ENCODE measurements at regions not wholly inside any gene's neighbourhood (a gene's known extent, or its start where the extent isn't known, plus 50 kb on each side); places are given as distances from the start of the nearest gene placed in this dataset.

GRCh38 chr11:105201166-105201565 lies 61.6 kb upstream of the CARD18 start:
- H3K4me3 ChIP-seq (ENCODE audit: low read depth, poor library complexity, severe bottlenecking) = no peak overlapping the region
- no peak for DNase-seq (ENCODE audit: low spot score in 2 of 2)
- 58 to 73% methylated on average over 5 of the region's 5 CpGs for WGBS, 2 donors
- intact Hi-C loops (cut with DNase I; ENCODE audit: low total_unique reads) = no loop called here
- TF ChIP-seq CTCF (IDR thresholded peaks at IDR 0.05) = no peak
- TF ChIP-seq POLR2A (IDR thresholded peaks at IDR 0.05) = no peak

GRCh38 chr11:105197071-105197815 lies 57.7 kb upstream of the CARD18 start:
- TF ChIP-seq CTCF (IDR thresholded peaks at IDR 0.05) (no peak), POLR2A (IDR thresholded peaks at IDR 0.05) (no peak)
- intact Hi-C loops (cut with DNase I; ENCODE audit: low total_unique reads) = no loop called here
- DNase-seq (ENCODE audit: low spot score in 2 of 2) = no peak
- WGBS, 2 donors = 82 to 84% methylated on average over 6 of the region's 6 CpGs
- no peak overlapping the region for H3K4me3 ChIP-seq (ENCODE audit: low read depth, poor library complexity, severe bottlenecking)

GRCh38 chr11:105193260-105193659 lies 53.7 kb upstream of the CARD18 start:
- no peak for DNase-seq (ENCODE audit: low spot score in 2 of 2)
- H3K4me3 ChIP-seq (ENCODE audit: low read depth, poor library complexity, severe bottlenecking) = no peak overlapping the region
- intact Hi-C loops (cut with DNase I; ENCODE audit: low total_unique reads) = no loop called here
- 77 to 92% methylated on average over 2 of the region's 2 CpGs for WGBS, 2 donors
- TF ChIP-seq POLR2A (IDR thresholded peaks at IDR 0.05) (no peak), CTCF (IDR thresholded peaks at IDR 0.05) (no peak)

GRCh38 chr11:105192115-105192514 lies 52.5 kb upstream of the CARD18 start:
- no peak for TF ChIP-seq CTCF (IDR thresholded peaks at IDR 0.05)
- intact Hi-C loops (cut with DNase I; ENCODE audit: low total_unique reads) = no loop called here
- H3K4me3 ChIP-seq (ENCODE audit: low read depth, poor library complexity, severe bottlenecking) = no peak overlapping the region
- DNase-seq (ENCODE audit: low spot score in 2 of 2) = no peak

GRCh38 chr11:105189581-105189980 lies 50.0 kb upstream of the CARD18 start:
- 78 to 79% methylated on average over 2 of the region's 2 CpGs for WGBS, 2 donors
- no peak overlapping the region for H3K4me3 ChIP-seq (ENCODE audit: low read depth, poor library complexity, severe bottlenecking)
- intact Hi-C loops (cut with DNase I; ENCODE audit: low total_unique reads) = no loop called here
- TF ChIP-seq CTCF (IDR thresholded peaks at IDR 0.05) (no peak), POLR2A (IDR thresholded peaks at IDR 0.05) (no peak)
- DNase-seq (ENCODE audit: low spot score in 2 of 2) = no peak

Data from lower leg skin (tissue), 4 donors.